HepG2 (cell line): ENCODE measurements at regions not wholly inside any gene's neighbourhood (a gene's known extent, or its start where the extent isn't known, plus 50 kb on each side); places are given as distances from the start of the nearest gene placed in this dataset.

Experiments
- ATAC-seq: fragments of 200-7000 bp; cut with Tn5 transposase; 3 replicates; pipeline ENCODE4 v1.9.1; 2020; ENCODE audit warnings: mild to moderate bottlenecking, moderate library complexity
- BruUV-seq: library from RNA; stranded (reverse); fragments of 400-500 nt; replicated peaks from 2 replicates; lab custom pipeline; 2021; lab: Mats Ljungman, UMichigan
- CTCF ChIA-PET: fragments of 300-600 bp; formaldehyde crosslinking; extraction: SDS; loops from one replicate; lab custom pipeline; 2021; ENCODE audit warnings: low total read pairs, inconsistent platforms, low intra/inter-chr PET ratio; lab: Yijun Ruan, JAX
- POLR2A ChIA-PET: fragments of 350-600 bp; sonication (Branson Sonifier 250); formaldehyde crosslinking; loops from one replicate; lab custom pipeline; 2020; ENCODE audit warnings: antibody characterized with exemption, inconsistent platforms; lab: Yijun Ruan, JAX
- DNase-seq: peaks from one replicate; pipeline ENCODE4 v3.0.0-alpha.2; 2015; ENCODE audit warnings: low spot score
- FAIRE-seq: peaks from 3 replicates; lab custom pipeline; 2011; peaks lifted over from hg19 to GRCh38; lab: Jason Lieb, UNC
- H2AFZ ChIP-seq: one replicate; pipeline ENCODE4 v1.6.1; 2011; ENCODE audit warnings: low read length, inconsistent platforms
- H3K27ac ChIP-seq: fragments of 300-600 bp; 3 replicates; pipeline ENCODE4 v1.8.0; 2011; ENCODE audit warnings: mixed run types, mild to moderate bottlenecking, mixed read lengths, low read length, inconsistent platforms; ENCODE audit not compliant: insufficient read depth; ENCODE audit errors: extremely low read length
- H3K27me3 ChIP-seq, 2 experiments: fragments of 200-600 bp in 1 of 2; 2 replicates in 1 of 2; 3 replicates in 1 of 2; pipeline versions ENCODE4 v1.6.0 to v1.8.0; 2011; ENCODE audit warnings: low read length in 2 of 2, mild to moderate bottlenecking in 2 of 2, moderate library complexity in 2 of 2, inconsistent platforms in 1 of 2; ENCODE audit not compliant: insufficient read depth in 2 of 2, control insufficient read depth in 1 of 2
- H3K36me3 ChIP-seq, 2 experiments: fragments of 200-600 bp in 1 of 2; replicated peaks in 1 of 2; 2 replicates in 1 of 2; 3 replicates in 1 of 2; pipeline versions ENCODE4 v1.5.1 to v1.8.0; 2011; ENCODE audit warnings: low read length in 2 of 2, inconsistent platforms in 1 of 2; ENCODE audit not compliant: insufficient read depth in 2 of 2, control insufficient read depth in 1 of 2
- H3K4me1 ChIP-seq: 2 replicates; pipeline ENCODE4 v1.5.1; 2012; ENCODE audit warnings: low read length, inconsistent platforms; ENCODE audit not compliant: insufficient read depth
- H3K4me2 ChIP-seq: 2 replicates; pipeline ENCODE4 v1.6.0; 2011; ENCODE audit warnings: low read depth, low read length, inconsistent platforms
- H3K4me3 ChIP-seq, 3 experiments: fragments of 200-600 bp in 1 of 3; sonication (generic), shearing (Covaris generic) in 1 of 3; replicated peaks in 1 of 3; 2 replicates each; pipeline ENCODE4 v1.5.1; 2011 to 2016; ENCODE audit warnings: low read length in 3 of 3, inconsistent platforms in 2 of 3, low read depth in 2 of 3, mild to moderate bottlenecking in 2 of 3, control low read depth in 1 of 3, mixed read lengths in 1 of 3; ENCODE audit not compliant: insufficient read depth in 1 of 3
- H3K79me2 ChIP-seq: one replicate; pipeline ENCODE4 v1.6.1; 2011; ENCODE audit warnings: low read length, inconsistent platforms; ENCODE audit not compliant: insufficient read depth
- H3K9ac ChIP-seq: 2 replicates; pipeline ENCODE4 v1.6.0; 2011; ENCODE audit warnings: mild to moderate bottlenecking, low read depth, low read length, inconsistent platforms; ENCODE audit not compliant: insufficient read depth
- H3K9me3 ChIP-seq: 2 replicates; pipeline ENCODE4 v1.5.1; 2012; ENCODE audit warnings: mild to moderate bottlenecking, low read length
- H4K20me1 ChIP-seq: 2 replicates; pipeline ENCODE4 v1.6.0; 2011; ENCODE audit warnings: inconsistent platforms, mild to moderate bottlenecking, low read length, moderate library complexity; ENCODE audit not compliant: insufficient read depth
- AKAP8 ChIP-seq: sonication (generic); formaldehyde crosslinking; IDR thresholded peaks from 2 replicates; pipeline ENCODE4 v1.5.1; 2020; ENCODE audit warnings: mild to moderate bottlenecking, missing genetic modification reagents
- ETV5 ChIP-seq: IDR thresholded peaks from 2 replicates; pipeline ENCODE4 v1.6.1; 2018; ENCODE audit warnings: missing biosample characterization, missing genetic modification reagents, inconsistent platforms, borderline replicate concordance
- MBD4 ChIP-seq: IDR thresholded peaks from 2 replicates; pipeline ENCODE4 v1.6.1; 2012; ENCODE audit warnings: low read length, inconsistent platforms, borderline replicate concordance
- MXD1 ChIP-seq: sonication (generic); formaldehyde crosslinking; IDR thresholded peaks from 2 replicates; pipeline ENCODE4 v1.4.0; 2020; ENCODE audit warnings: mild to moderate bottlenecking, missing genetic modification reagents
- NCOA5 ChIP-seq: sonication (generic); formaldehyde crosslinking; IDR thresholded peaks from 2 replicates; pipeline ENCODE4 v1.4.0; 2020; ENCODE audit warnings: missing genetic modification reagents
- STAG1 ChIP-seq: sonication (generic); formaldehyde crosslinking; IDR thresholded peaks from 2 replicates; pipeline ENCODE4 v1.4.0; 2020; ENCODE audit warnings: missing genetic modification reagents
- ZBTB34 ChIP-seq: sonication (generic); formaldehyde crosslinking; IDR thresholded peaks from 2 replicates; pipeline ENCODE4 v1.8.0; 2022; ENCODE audit warnings: mild to moderate bottlenecking, missing genetic modification reagents
- ZNF142 ChIP-seq: sonication (generic); formaldehyde crosslinking; IDR thresholded peaks from 2 replicates; pipeline ENCODE4 v1.4.0; 2020; ENCODE audit warnings: missing genetic modification reagents
- WGBS: methylation state at CpG from one replicate; pipeline ENCODE4 v1.1.6; 2017; ENCODE audit warnings: low lambda C conversion rate; 5-methylcytosine and 5-hydroxymethylcytosine counted together
- in situ Hi-C: cut with HindIII; loops from 2 replicates; pipeline ENCODE4 v1.10.0; 2017; ENCODE audit warnings: low pct_unique_long_range_greater_than_20kb; ENCODE audit not compliant: extremely low pct_ligation_motif_present
- intact Hi-C: fragments of 100-400 bp; cut with micrococcal nuclease; formaldehyde crosslinking; loops from one replicate; pipeline ENCODE4 v1.10.0; 2022; ENCODE audit not compliant: unreplicated experiment

- no peaks in the 10 kb centered on the region for H3K4me1 ChIP-seq
- 0 out of 2 replicates have a peak, but pooled peaks have one; percentile 4 for TF ChIP-seq STAG1 (CRISPR knock-in tag)
- no peak for TF ChIP-seq MBD4
- 4% methylated on average over 2 of the region's 2 CpGs for WGBS
- H3K9me3 ChIP-seq: peaks cover 5% of the 10 kb centered on the region; the same call in 1 of the 2 replicates
- H2AFZ ChIP-seq: no peak overlapping the region
- no peak for FAIRE-seq
- intact Hi-C loops (loop anchor here (10.0 kb wide), 1 partner anchor 645 kb away; no protein-coding TSS in a partner anchor), in situ Hi-C loops (no loop called here)
- H3K79me2 ChIP-seq: no peaks in the 10 kb centered on the region
- no TSS peak for BruUV-seq
- no peak overlapping the region for H3K9ac ChIP-seq
- no peak overlapping the region for H3K4me3 ChIP-seq
- ChIA-PET CTCF (no interaction called here), POLR2A (no interaction called here)
- DNase-seq: no peak
- no peak for ATAC-seq
- no peaks in the 10 kb centered on the region for H3K27me3 ChIP-seq
- H3K4me2 ChIP-seq: no peak overlapping the region
- no peaks in the 10 kb centered on the region for H3K36me3 ChIP-seq
- no peaks in the 10 kb centered on the region for H4K20me1 ChIP-seq
- no peak overlapping the region for H3K27ac ChIP-seq
These were observed 651.8 kb downstream of the CDH11 start for GRCh38 chr16:64469906-64470702.

GRCh38 chr16:64469351-64469750, 652.5 kb downstream of the CDH11 start:
- 0% methylated on average over 1 of the region's 1 CpG for WGBS
- Histone ChIP-seq H2AFZ (no peak overlapping the region), H3K79me2 (no peaks in the 10 kb centered on the region), H4K20me1 (no peaks in the 10 kb centered on the region), H3K9me3 (peaks cover 9% of the 10 kb centered on the region; the same call in 1 of the 2 replicates), H3K36me3 (no peaks in the 10 kb centered on the region), H3K27ac (no peak overlapping the region), H3K4me2 (no peak overlapping the region), H3K4me1 (no peaks in the 10 kb centered on the region), H3K27me3 (no peaks in the 10 kb centered on the region), H3K4me3 (no peak overlapping the region), H3K9ac (no peak overlapping the region)
- no TSS peak for BruUV-seq
- DNase-seq (no peak), FAIRE-seq (no peak), ATAC-seq (no peak)
- intact Hi-C loops (no loop called here), in situ Hi-C loops (no loop called here)
- CTCF ChIA-PET: no interaction called here
- POLR2A ChIA-PET: no interaction called here
- TF ChIP-seq ZBTB34: no peak
- no peak for TF ChIP-seq NCOA5 (CRISPR knock-in tag)
- no peak for TF ChIP-seq MXD1 (CRISPR knock-in tag)
- no peak for TF ChIP-seq AKAP8 (CRISPR knock-in tag)
- TF ChIP-seq ETV5 (CRISPR knock-in tag): no peak
- no peak for TF ChIP-seq ZNF142 (CRISPR knock-in tag)
